Stimulated activated CD4-positive, alpha-beta T cell treated with anti-CD3 and anti-CD28 coated beads, Interleukin-1b, Interleukin-23, amount 100 ng/mL, for 24 hours (primary cell): ENCODE measurements at regions not wholly inside any gene's neighbourhood (a gene's known extent, or its start where the extent isn't known, plus 50 kb on each side); places are given as distances from the start of the nearest gene placed in this dataset.
A peak's percentile ranks its signal among the peaks of the same experiment; 100 is the strongest.

Experiments
- DNase-seq, 4 experiments: peaks; one replicate each; pipeline ENCODE4 v3.0.0-alpha.2; 2020; ENCODE audit warnings: low read depth in 4 of 4, low spot score in 1 of 4

GRCh38 chr2:8211384-8211783, 470.5 kb upstream of the ID2 start:
- DNase-seq, result no peak

- DNase-seq, result no peak
These were observed 469.6 kb upstream of the ID2 start for GRCh38 chr2:8212239-8212638.

GRCh38 chr2:8214036-8214615, 467.7 kb upstream of the ID2 start:
- DNase-seq, result no peak

GRCh38 chr2:8215159-8215863, 466.5 kb upstream of the ID2 start:
- no peak for DNase-seq

- no peak for DNase-seq
These were observed 465.9 kb upstream of the ID2 start for GRCh38 chr2:8215982-8216381.

- no peak for DNase-seq
These were observed 465.5 kb upstream of the ID2 start for GRCh38 chr2:8216397-8216796.

GRCh38 chr2:8217468-8218030, 464.3 kb upstream of the ID2 start:
- DNase-seq, result no peak

- no peak for DNase-seq
These were observed 462.8 kb upstream of the ID2 start for GRCh38 chr2:8219096-8219495.

- DNase-seq, result no peak
These were observed 462.1 kb upstream of the ID2 start for GRCh38 chr2:8219631-8220355.

GRCh38 chr2:8222979-8223694, 458.7 kb upstream of the ID2 start:
- DNase-seq, result no peak

- no peak for DNase-seq
These were observed 458.0 kb upstream of the ID2 start for GRCh38 chr2:8223695-8224346.

GRCh38 chr2:8224347-8225190, 457.3 kb upstream of the ID2 start:
- DNase-seq, result no peak

GRCh38 chr2:8225266-8225665, 456.6 kb upstream of the ID2 start:
- DNase-seq, result no peak

GRCh38 chr2:8225798-8226197, 456.1 kb upstream of the ID2 start:
- DNase-seq, result no peak

- DNase-seq, result peak in 3 of 4 experiments; percentile 8 to 19 (median 14)
These were observed 452.3 kb upstream of the ID2 start for GRCh38 chr2:8229546-8229986.

GRCh38 chr2:8230466-8230865, 451.4 kb upstream of the ID2 start:
- DNase-seq, result no peak

- DNase-seq, result no peak
These were observed 450.0 kb upstream of the ID2 start for GRCh38 chr2:8231902-8232301.

GRCh38 chr2:8232871-8233270, 449.0 kb upstream of the ID2 start:
- no peak for DNase-seq

GRCh38 chr2:8234253-8234652, 447.6 kb upstream of the ID2 start:
- DNase-seq, result no peak
